ENCODE measurements at regions not wholly inside any gene's neighbourhood (a gene's known extent, or its start where the extent isn't known, plus 50 kb on each side); places are given as distances from the start of the nearest gene placed in this dataset.

GRCh38 chr5:81855591-81855990 lies 104.7 kb upstream of the SSBP2 start:
- H3K4me3 ChIP-seq (ENCODE audit: low read depth, low read length) = no peak overlapping the region
- H3K4me1 ChIP-seq = peaks cover 42% of the 10 kb centered on the region
- no peaks in the 10 kb centered on the region for H3K9me3 ChIP-seq
- DNase-seq = no peak
- no peaks in the 10 kb centered on the region for H3K27me3 ChIP-seq
- no peaks in the 10 kb centered on the region for H3K36me3 ChIP-seq
- TF ChIP-seq CTCF (IDR thresholded peaks at IDR 0.05; ENCODE audit: low read depth, low read length) = no peak

- no peak overlapping the region for H3K4me3 ChIP-seq (ENCODE audit: low read depth, low read length)
- no peaks in the 10 kb centered on the region for H3K36me3 ChIP-seq
- H3K4me1 ChIP-seq = peaks cover 49% of the 10 kb centered on the region
- H3K9me3 ChIP-seq = no peaks in the 10 kb centered on the region
- no peak for DNase-seq
- TF ChIP-seq CTCF (IDR thresholded peaks at IDR 0.05; ENCODE audit: low read depth, low read length) = no peak
- H3K27me3 ChIP-seq = no peaks in the 10 kb centered on the region
Measured at GRCh38 chr5:81854915-81855314, 104.0 kb upstream of the SSBP2 start.

- DNase-seq = no peak
- peaks cover 53% of the 10 kb centered on the region for H3K4me1 ChIP-seq
- H3K9me3 ChIP-seq = no peaks in the 10 kb centered on the region
- H3K36me3 ChIP-seq = no peaks in the 10 kb centered on the region
- no peaks in the 10 kb centered on the region for H3K27me3 ChIP-seq
- TF ChIP-seq CTCF (IDR thresholded peaks at IDR 0.05; ENCODE audit: low read depth, low read length) = peak; percentile 40
- H3K4me3 ChIP-seq (ENCODE audit: low read depth, low read length) = no peak overlapping the region
Measured at GRCh38 chr5:81854485-81854884, 103.6 kb upstream of the SSBP2 start.

GRCh38 chr5:81853030-81853357 lies 102.1 kb upstream of the SSBP2 start:
- no peaks in the 10 kb centered on the region for H3K36me3 ChIP-seq
- DNase-seq = no peak
- peak overlapping the region; percentile 54 for H3K4me3 ChIP-seq (ENCODE audit: low read depth, low read length)
- no peaks in the 10 kb centered on the region for H3K9me3 ChIP-seq
- TF ChIP-seq CTCF (IDR thresholded peaks at IDR 0.05; ENCODE audit: low read depth, low read length) = no peak
- H3K4me1 ChIP-seq = peaks cover 61% of the 10 kb centered on the region
- H3K27me3 ChIP-seq = no peaks in the 10 kb centered on the region

GRCh38 chr5:81852291-81853029 lies 101.6 kb upstream of the SSBP2 start:
- Histone ChIP-seq H3K9me3 (no peaks in the 10 kb centered on the region), H3K4me3 (ENCODE audit: low read depth, low read length) (peak overlapping the region; percentile 54), H3K27me3 (no peaks in the 10 kb centered on the region), H3K4me1 (peaks cover 64% of the 10 kb centered on the region), H3K36me3 (no peaks in the 10 kb centered on the region)
- TF ChIP-seq CTCF (IDR thresholded peaks at IDR 0.05; ENCODE audit: low read depth, low read length) = no peak
- no peak for DNase-seq

- no peaks in the 10 kb centered on the region for H3K9me3 ChIP-seq
- no peaks in the 10 kb centered on the region for H3K36me3 ChIP-seq
- H3K4me1 ChIP-seq = peaks cover 60% of the 10 kb centered on the region
- peak overlapping the region; percentile 54 for H3K4me3 ChIP-seq (ENCODE audit: low read depth, low read length)
- no peaks in the 10 kb centered on the region for H3K27me3 ChIP-seq
- no peak for TF ChIP-seq CTCF (IDR thresholded peaks at IDR 0.05; ENCODE audit: low read depth, low read length)
- DNase-seq = peak; percentile 97
Measured at GRCh38 chr5:81851481-81852178, 100.7 kb upstream of the SSBP2 start.

Measured in BE2C (cell line).